PC-3 (cell line): ENCODE measurements at regions not wholly inside any gene's neighbourhood (a gene's known extent, or its start where the extent isn't known, plus 50 kb on each side); places are given as distances from the start of the nearest gene placed in this dataset.
A peak's percentile ranks its signal among the peaks of the same experiment; 100 is the strongest.

ENCODE experiments used
- ATAC-seq: fragments of 200-7000 bp; cut with Tn5 transposase; 2 replicates; pipeline ENCODE4 v1.9.1; 2020; ENCODE audit warnings: mild to moderate bottlenecking, moderate library complexity
- BruUV-seq: library from RNA; stranded (reverse); fragments of 400-500 nt; replicated peaks from 2 replicates; lab custom pipeline; 2021; lab: Mats Ljungman, UMichigan
- CTCF ChIA-PET: fragments of 300-600 bp; sonication (Branson Sonifier 250); formaldehyde crosslinking; loops from one replicate; lab custom pipeline; 2022; ENCODE audit warnings: antibody characterized with exemption; lab: Charles Lee
- POLR2A ChIA-PET: fragments of 300-600 bp; sonication (Branson Sonifier 250); formaldehyde crosslinking; loops from one replicate; lab custom pipeline; 2022; ENCODE audit warnings: antibody characterized with exemption; ENCODE audit not compliant: unreplicated experiment; lab: Charles Lee
- DNase-seq: peaks from one replicate; pipeline ENCODE4 v3.0.0-alpha.2; 2015
- H2AFZ ChIP-seq: fragments of 300-600 bp; sonication (generic); 2 replicates; pipeline ENCODE4 v1.6.0; 2016; ENCODE audit warnings: antibody characterized with exemption, low read length
- H3F3A ChIP-seq: fragments of 300-600 bp; sonication (generic); one replicate; pipeline ENCODE4 v1.6.0; 2017; ENCODE audit warnings: antibody characterized with exemption, low read length, control low read depth, mild to moderate bottlenecking; ENCODE audit not compliant: unreplicated experiment
- H3K27ac ChIP-seq: fragments of 300-600 bp; sonication (generic); 2 replicates; pipeline ENCODE4 v1.5.1; 2016; ENCODE audit warnings: mild to moderate bottlenecking, low read length
- H3K27me3 ChIP-seq: fragments of 300-600 bp; sonication (generic); 2 replicates; pipeline ENCODE4 v1.6.1; 2016; ENCODE audit warnings: low read length, mixed read lengths
- H3K36me3 ChIP-seq: fragments of 300-600 bp; sonication (generic); 2 replicates; pipeline ENCODE4 v1.6.1; 2016; ENCODE audit warnings: low read depth, mixed run types, low read length, mixed read lengths
- H3K4me1 ChIP-seq: fragments of 300-600 bp; sonication (generic); 2 replicates; pipeline ENCODE4 v1.5.1; 2016; ENCODE audit warnings: low read length; ENCODE audit not compliant: insufficient read depth
- H3K4me2 ChIP-seq: fragments of 300-600 bp; sonication (generic); 2 replicates; pipeline ENCODE4 v1.6.0; 2016; ENCODE audit warnings: low read length
- H3K4me3 ChIP-seq: fragments of 300-600 bp; sonication (generic); 2 replicates; pipeline ENCODE4 v1.5.1; 2016; ENCODE audit warnings: mild to moderate bottlenecking, low read length, mixed read lengths
- H3K79me2 ChIP-seq: fragments of 300-600 bp; sonication (generic); 2 replicates; pipeline ENCODE4 v1.6.1; 2017; ENCODE audit warnings: low read length, mixed read lengths
- H3K9ac ChIP-seq: fragments of 300-600 bp; sonication (generic); 2 replicates; pipeline ENCODE4 v1.6.0; 2016; ENCODE audit warnings: mild to moderate bottlenecking, low read length
- H3K9me2 ChIP-seq: fragments of 300-600 bp; sonication (generic); replicated peaks from 2 replicates; pipeline ENCODE4 v1.6.1; 2016; ENCODE audit warnings: mixed run types, low read length, mixed read lengths
- H3K9me3 ChIP-seq: fragments of 300-600 bp; sonication (generic); 2 replicates; pipeline ENCODE4 v1.6.1; 2016; ENCODE audit warnings: low read length, mixed read lengths
- H4K20me1 ChIP-seq: fragments of 300-600 bp; sonication (generic); 2 replicates; pipeline ENCODE4 v1.6.1; 2016; ENCODE audit warnings: low read length, mixed read lengths
- EZH2 ChIP-seq: fragments of 300-600 bp; sonication (generic); IDR thresholded peaks from one replicate; pipeline ENCODE4 v1.6.1; 2017; ENCODE audit warnings: antibody characterized with exemption, mild to moderate bottlenecking, low read length; ENCODE audit not compliant: unreplicated experiment
- EZH2phosphoT487 ChIP-seq: fragments of 300-600 bp; sonication (generic); IDR thresholded peaks from 2 replicates; pipeline ENCODE4 v1.6.1; 2018; ENCODE audit warnings: mild to moderate bottlenecking, antibody characterized with exemption, low read length, borderline replicate concordance
- intact Hi-C: fragments of 100-400 bp; cut with micrococcal nuclease; formaldehyde crosslinking; loops from 2 replicates; pipeline ENCODE4 v1.9.0; 2023
- TF ChIP-seq, protein P1 (sequence below): fragments of 300-600 bp; sonication (generic); conservative IDR thresholded peaks from 2 replicates; pipeline ENCODE4 v1.5.1; 2017; ENCODE audit warnings: antibody characterized with exemption, low read depth, mild to moderate bottlenecking, low read length

- Histone ChIP-seq H3K9ac (peak overlapping the region; percentile 83), H3K36me3 (no peaks in the 10 kb centered on the region), H3F3A (no peaks in the 10 kb centered on the region), H3K4me3 (no peak overlapping the region), H4K20me1 (no peaks in the 10 kb centered on the region), H3K79me2 (no peaks in the 10 kb centered on the region), H3K27ac (peak overlapping the region; percentile 95), H3K9me2 (no peaks in the 10 kb centered on the region), H3K4me2 (peak overlapping the region; percentile 61), H3K27me3 (no peaks in the 10 kb centered on the region), H3K4me1 (peaks cover 70% of the 10 kb centered on the region), H2AFZ (no peak overlapping the region), H3K9me3 (no peaks in the 10 kb centered on the region)
- no peak for TF ChIP-seq EZH2phosphoT487
- TF ChIP-seq, protein P1, sequence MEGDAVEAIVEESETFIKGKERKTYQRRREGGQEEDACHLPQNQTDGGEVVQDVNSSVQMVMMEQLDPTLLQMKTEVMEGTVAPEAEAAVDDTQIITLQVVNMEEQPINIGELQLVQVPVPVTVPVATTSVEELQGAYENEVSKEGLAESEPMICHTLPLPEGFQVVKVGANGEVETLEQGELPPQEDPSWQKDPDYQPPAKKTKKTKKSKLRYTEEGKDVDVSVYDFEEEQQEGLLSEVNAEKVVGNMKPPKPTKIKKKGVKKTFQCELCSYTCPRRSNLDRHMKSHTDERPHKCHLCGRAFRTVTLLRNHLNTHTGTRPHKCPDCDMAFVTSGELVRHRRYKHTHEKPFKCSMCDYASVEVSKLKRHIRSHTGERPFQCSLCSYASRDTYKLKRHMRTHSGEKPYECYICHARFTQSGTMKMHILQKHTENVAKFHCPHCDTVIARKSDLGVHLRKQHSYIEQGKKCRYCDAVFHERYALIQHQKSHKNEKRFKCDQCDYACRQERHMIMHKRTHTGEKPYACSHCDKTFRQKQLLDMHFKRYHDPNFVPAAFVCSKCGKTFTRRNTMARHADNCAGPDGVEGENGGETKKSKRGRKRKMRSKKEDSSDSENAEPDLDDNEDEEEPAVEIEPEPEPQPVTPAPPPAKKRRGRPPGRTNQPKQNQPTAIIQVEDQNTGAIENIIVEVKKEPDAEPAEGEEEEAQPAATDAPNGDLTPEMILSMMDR, result no peak
- TF ChIP-seq EZH2, result no peak
- intact Hi-C loops, result loop anchor here (5.0 to 10.0 kb wide), 2 partner anchors 34 to 291 kb away; no protein-coding TSS in a partner anchor
- no TSS peak for BruUV-seq
- no peak for ATAC-seq
- ChIA-PET POLR2A (no interaction called here), CTCF (interaction anchor here (0.6 kb wide), 1 partner anchor 160 kb away, joined by 9 read pairs; no protein-coding TSS in a partner anchor)
- DNase-seq, result peak; percentile 9
Measured at GRCh38 chr7:22563621-22564241, 63.7 kb upstream of the STEAP1B start.

DNA sequence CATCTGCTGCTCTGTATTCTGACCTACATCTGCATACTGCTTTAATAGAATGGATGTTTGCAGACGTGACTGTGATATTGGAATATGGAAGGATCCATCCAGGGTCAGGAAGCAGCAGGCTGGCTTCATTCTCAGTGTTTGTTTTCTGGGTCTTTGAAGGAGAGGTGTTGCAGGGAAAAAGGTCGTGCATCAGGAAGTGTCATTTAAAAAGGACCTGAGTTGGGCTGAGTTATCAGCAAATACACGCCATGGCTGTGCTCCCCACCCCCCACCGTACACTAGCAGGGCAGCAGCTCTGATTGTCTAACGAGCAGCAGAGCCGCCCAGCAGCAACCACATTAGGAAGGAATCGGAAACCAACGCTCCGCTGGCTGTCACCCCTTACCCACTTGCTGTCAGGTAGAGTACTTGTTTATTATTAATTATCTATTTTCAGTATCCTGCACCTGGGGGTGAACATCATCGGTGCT is 63.1 kb upstream of the STEAP1B start:
- H2AFZ ChIP-seq, result no peak overlapping the region
- TF ChIP-seq EZH2, result no peak
- TF ChIP-seq, protein P1, result no peak
- no peak for TF ChIP-seq EZH2phosphoT487
- DNase-seq, result no peak
- BruUV-seq, result no TSS peak
- H3K9ac ChIP-seq, result peak overlapping the region; percentile 83
- no peaks in the 10 kb centered on the region for H3K9me3 ChIP-seq
- no peaks in the 10 kb centered on the region for H3K27me3 ChIP-seq
- no peaks in the 10 kb centered on the region for H3F3A ChIP-seq
- no peaks in the 10 kb centered on the region for H3K9me2 ChIP-seq
- no peak overlapping the region for H3K4me3 ChIP-seq
- H3K36me3 ChIP-seq, result no peaks in the 10 kb centered on the region
- ChIA-PET POLR2A (no interaction called here), CTCF (interaction anchor here (0.6 kb wide), 2 partner anchors 161 to 168 kb away, joined by 3 to 9 read pairs; no protein-coding TSS in a partner anchor)
- no peak for ATAC-seq
- peaks cover 70% of the 10 kb centered on the region for H3K4me1 ChIP-seq
- H3K4me2 ChIP-seq, result peak overlapping the region; percentile 28; the same call in 1 of the 2 replicates
- peak overlapping the region; percentile 95 for H3K27ac ChIP-seq
- H3K79me2 ChIP-seq, result no peaks in the 10 kb centered on the region
- intact Hi-C loops, result loop anchor here (5.0 to 10.0 kb wide), 2 partner anchors 34 to 292 kb away; no protein-coding TSS in a partner anchor
- no peaks in the 10 kb centered on the region for H4K20me1 ChIP-seq
